ENCODE measurements at regions not wholly inside any gene's neighbourhood (a gene's known extent, or its start where the extent isn't known, plus 50 kb on each side); places are given as distances from the start of the nearest gene placed in this dataset.
"Not testable (repeated sequence)": the region's sequence is repeated elsewhere in the genome, so short reads cannot be mapped to it uniquely, and the experiment has no call there.

GRCh38 chr6:130587778-130588520 is 222.1 kb downstream of the TMEM200A start:
- DNase-seq = no peak
- no peaks in the 10 kb centered on the region for H3K36me3 ChIP-seq
- H3K27me3 ChIP-seq = no peaks in the 10 kb centered on the region
- 0 out of 2 replicates have a peak, but pooled peaks cover 2% of the 10 kb centered on the region for H3K9me3 ChIP-seq
- H3K4me3 ChIP-seq = no peak overlapping the region

GRCh38 chr6:130593200-130593599 is 227.4 kb downstream of the TMEM200A start:
- DNase-seq = no peak
- no peaks in the 10 kb centered on the region for H3K27me3 ChIP-seq
- H3K4me3 ChIP-seq = no peak overlapping the region
- no peaks in the 10 kb centered on the region for H3K36me3 ChIP-seq
- H3K9me3 ChIP-seq = 0 out of 2 replicates have a peak, but pooled peaks cover 2% of the 10 kb centered on the region

- Histone ChIP-seq H3K27me3 (no peaks in the 10 kb centered on the region), H3K9me3 (0 out of 2 replicates have a peak, but pooled peaks cover 2% of the 10 kb centered on the region), H3K36me3 (no peaks in the 10 kb centered on the region), H3K4me3 (no peak overlapping the region)
- no peak for DNase-seq
These were observed 228.1 kb downstream of the TMEM200A start for GRCh38 chr6:130593948-130594347.

- H3K9me3 ChIP-seq = no peaks in the 10 kb centered on the region
- H3K36me3 ChIP-seq = no peaks in the 10 kb centered on the region
- H3K27me3 ChIP-seq = no peaks in the 10 kb centered on the region
- no peak for DNase-seq
- no peak overlapping the region for H3K4me3 ChIP-seq
These were observed 228.9 kb upstream of the SMLR1 start for GRCh38 chr6:130598021-130598989.

GRCh38 chr6:130600880-130601341 is 226.3 kb upstream of the SMLR1 start:
- Histone ChIP-seq H3K9me3 (no peaks in the 10 kb centered on the region), H3K27me3 (no peaks in the 10 kb centered on the region), H3K36me3 (no peaks in the 10 kb centered on the region), H3K4me3 (no peak overlapping the region)
- DNase-seq = peak; percentile 39

- Histone ChIP-seq H3K4me3 (no peak overlapping the region), H3K36me3 (no peaks in the 10 kb centered on the region), H3K9me3 (no peaks in the 10 kb centered on the region), H3K27me3 (no peaks in the 10 kb centered on the region)
- DNase-seq = peak; percentile 61
These were observed 224.9 kb upstream of the SMLR1 start for GRCh38 chr6:130602151-130602770.

GRCh38 chr6:130603391-130603790 is 223.8 kb upstream of the SMLR1 start:
- no peak for DNase-seq
- H3K4me3 ChIP-seq = no peak overlapping the region
- no peaks in the 10 kb centered on the region for H3K9me3 ChIP-seq
- no peaks in the 10 kb centered on the region for H3K27me3 ChIP-seq
- no peaks in the 10 kb centered on the region for H3K36me3 ChIP-seq

- no peak for DNase-seq
- Histone ChIP-seq H3K36me3 (no peaks in the 10 kb centered on the region), H3K9me3 (no peaks in the 10 kb centered on the region), H3K4me3 (no peak overlapping the region), H3K27me3 (no peaks in the 10 kb centered on the region)
These were observed 222.3 kb upstream of the SMLR1 start for GRCh38 chr6:130604841-130605399.

GRCh38 chr6:130610303-130610702 is 216.9 kb upstream of the SMLR1 start:
- Histone ChIP-seq H3K27me3 (no peaks in the 10 kb centered on the region), H3K9me3 (no peaks in the 10 kb centered on the region), H3K36me3 (no peaks in the 10 kb centered on the region), H3K4me3 (no peak overlapping the region)
- DNase-seq = no peak

- Histone ChIP-seq H3K27me3 (no peaks in the 10 kb centered on the region), H3K4me3 (no peak overlapping the region), H3K9me3 (no peaks in the 10 kb centered on the region), H3K36me3 (no peaks in the 10 kb centered on the region)
- no peak for DNase-seq
These were observed 215.8 kb upstream of the SMLR1 start for GRCh38 chr6:130611366-130611765.

GRCh38 chr6:130613176-130613575 is 214.0 kb upstream of the SMLR1 start:
- no peak overlapping the region for H3K4me3 ChIP-seq
- H3K36me3 ChIP-seq = no peaks in the 10 kb centered on the region
- H3K27me3 ChIP-seq = no peaks in the 10 kb centered on the region
- no peaks in the 10 kb centered on the region for H3K9me3 ChIP-seq
- no peak for DNase-seq

- Histone ChIP-seq H3K4me3 (no peak overlapping the region), H3K27me3 (no peaks in the 10 kb centered on the region), H3K9me3 (no peaks in the 10 kb centered on the region), H3K36me3 (no peaks in the 10 kb centered on the region)
- DNase-seq = no peak
These were observed 211.4 kb upstream of the SMLR1 start for GRCh38 chr6:130615816-130616215.

GRCh38 chr6:130617658-130618057 is 209.5 kb upstream of the SMLR1 start:
- DNase-seq = no peak
- H3K36me3 ChIP-seq = no peaks in the 10 kb centered on the region
- H3K9me3 ChIP-seq = no peaks in the 10 kb centered on the region
- H3K4me3 ChIP-seq = no peak overlapping the region
- no peaks in the 10 kb centered on the region for H3K27me3 ChIP-seq

- not testable (repeated sequence) for H3K4me3 ChIP-seq, H3K9me3 ChIP-seq, DNase-seq, H3K36me3 ChIP-seq, H3K27me3 ChIP-seq
These were observed 208.4 kb upstream of the SMLR1 start for GRCh38 chr6:130618806-130619205.

- no peaks in the 10 kb centered on the region for H3K36me3 ChIP-seq
- DNase-seq = no peak
- no peaks in the 10 kb centered on the region for H3K9me3 ChIP-seq
- H3K4me3 ChIP-seq = no peak overlapping the region
- no peaks in the 10 kb centered on the region for H3K27me3 ChIP-seq
These were observed 206.8 kb upstream of the SMLR1 start for GRCh38 chr6:130620338-130620781.

- Histone ChIP-seq H3K27me3 (no peaks in the 10 kb centered on the region), H3K9me3 (no peaks in the 10 kb centered on the region), H3K36me3 (no peaks in the 10 kb centered on the region), H3K4me3 (no peak overlapping the region)
- no peak for DNase-seq
These were observed 205.1 kb upstream of the SMLR1 start for GRCh38 chr6:130622142-130622541.

GRCh38 chr6:130624046-130624445 is 203.2 kb upstream of the SMLR1 start:
- Histone ChIP-seq H3K4me3 (no peak overlapping the region), H3K27me3 (no peaks in the 10 kb centered on the region), H3K36me3 (no peaks in the 10 kb centered on the region), H3K9me3 (no peaks in the 10 kb centered on the region)
- no peak for DNase-seq
